ENCODE measurements at regions not wholly inside any gene's neighbourhood (a gene's known extent, or its start where the extent isn't known, plus 50 kb on each side); places are given as distances from the start of the nearest gene placed in this dataset.

GRCh38 chrX:9110808-9111207 lies 76.9 kb upstream of the FAM9B start:
- DNase-seq (ENCODE audit: low read depth in 1 of 2, low spot score in 2 of 2): no peak
- H3K27ac ChIP-seq (ENCODE audit: low read depth, low read length): no peak overlapping the region
- no peak for TF ChIP-seq NANOG (IDR thresholded peaks at IDR 0.05; ENCODE audit: insufficient read depth, low read depth, low read length, poor library complexity, severe bottlenecking)
- TF ChIP-seq RBBP5 (IDR thresholded peaks at IDR 0.05; ENCODE audit: borderline replicate concordance, low read depth, low read length): no peak
- TF ChIP-seq RAD21 (IDR thresholded peaks at IDR 0.05 in 1 of 2, conservative IDR thresholded peaks at IDR 0.05 in 1 of 2; ENCODE audit: low read depth in 2 of 2, low read length in 2 of 2): no peak
- TF ChIP-seq EP300 (IDR thresholded peaks at IDR 0.05; ENCODE audit: borderline replicate concordance in 1 of 2, low read depth in 2 of 2, low read length in 2 of 2): no peak
- no peak for TF ChIP-seq BCL11A (IDR thresholded peaks at IDR 0.05; ENCODE audit: low read depth in 2 of 2, low read length in 2 of 2)
- TF ChIP-seq EZH2 (IDR thresholded peaks at IDR 0.05; ENCODE audit: low read depth, low read length, severe bottlenecking): no peak
- no peak for TF ChIP-seq SRF (IDR thresholded peaks at IDR 0.05; ENCODE audit: low read depth, low read length)
- no peak for TF ChIP-seq KDM1A (IDR thresholded peaks at IDR 0.05; ENCODE audit: borderline replicate concordance, low read length)
- no peak for TF ChIP-seq E2F6 (IDR thresholded peaks at IDR 0.05)
- TF ChIP-seq HDAC2 (IDR thresholded peaks at IDR 0.05; ENCODE audit: borderline replicate concordance in 1 of 2, low read depth in 2 of 2, low read length in 2 of 2): no peak
- TF ChIP-seq RNF2 (IDR thresholded peaks at IDR 0.05; ENCODE audit: borderline replicate concordance, low read depth, low read length, missing control alignments, poor library complexity, severe bottlenecking): no peak
- no peak for TF ChIP-seq SIN3A (conservative IDR thresholded peaks at IDR 0.05 in 1 of 2, IDR thresholded peaks at IDR 0.05 in 1 of 2; ENCODE audit: low read depth in 1 of 2, low read length in 2 of 2)

More at GRCh38 chrX:9110808-9111207, 76.9 kb upstream of the FAM9B start:
- Histone ChIP-seq H3K4ac (replicated peaks; ENCODE audit: insufficient read length, low read depth, low read length) (no peak overlapping the region), H3K36me3 (ENCODE audit: control insufficient read depth in 2 of 4, insufficient read depth in 4 of 4, low read length in 3 of 4) (no peaks in the 10 kb centered on the region), H2BK20ac (ENCODE audit: low read length) (no peak overlapping the region), H3K14ac (ENCODE audit: insufficient read length) (no peak overlapping the region), H3K4me3 (ENCODE audit: extremely low read depth in 1 of 4, insufficient read depth in 2 of 4, low read depth in 3 of 4, low read length in 4 of 4) (no peak overlapping the region), H3K9me3 (ENCODE audit: insufficient read depth in 2 of 2, low read depth in 1 of 2, low read length in 1 of 2) (no peaks in the 10 kb centered on the region), H2AK5ac (ENCODE audit: low read depth, low read length) (no peak overlapping the region), H4K8ac (ENCODE audit: extremely low read depth, insufficient read depth, low read length) (no peak overlapping the region), H4K20me1 (replicated peaks in 1 of 2; ENCODE audit: control insufficient read depth in 1 of 2, insufficient read depth in 2 of 2, low read length in 2 of 2) (no peaks in the 10 kb centered on the region), H3K4me1 (replicated peaks in 1 of 4; ENCODE audit: control insufficient read depth in 3 of 4, insufficient read depth in 4 of 4, low read length in 3 of 4) (no peaks in the 10 kb centered on the region), H2BK5ac (ENCODE audit: low read depth, low read length) (no peak overlapping the region), H3K4me2 (ENCODE audit: insufficient read depth in 1 of 2, low read depth in 2 of 2, low read length in 2 of 2) (no peak overlapping the region), H3K23me2 (ENCODE audit: low read depth, low read length) (no peaks in the 10 kb centered on the region), H4K91ac (replicated peaks; ENCODE audit: insufficient read length, low read length) (no peak overlapping the region), H3K23ac (ENCODE audit: insufficient read length) (no peak overlapping the region), H3K9ac (replicated peaks in 1 of 4; ENCODE audit: extremely low read depth in 1 of 4, low read depth in 3 of 4, low read length in 3 of 4) (no peak overlapping the region), H2BK12ac (ENCODE audit: low read depth, low read length) (no peak overlapping the region), H3K18ac (ENCODE audit: extremely low read depth, low read length) (no peak overlapping the region), H3K27me3 (replicated peaks in 1 of 4; ENCODE audit: control insufficient read depth in 3 of 4, extremely low read depth in 1 of 4, insufficient read depth in 3 of 4, low read length in 3 of 4) (no peaks in the 10 kb centered on the region), H3K56ac (replicated peaks; ENCODE audit: insufficient read length, low read depth, low read length) (no peak overlapping the region), H3K79me1 (ENCODE audit: low read depth, low read length) (no peaks in the 10 kb centered on the region), H2BK15ac (ENCODE audit: low read length) (no peak overlapping the region), H4K5ac (ENCODE audit: insufficient read length, low read depth, low read length) (no peak overlapping the region), H2AFZ (ENCODE audit: low read length) (no peak overlapping the region), H2BK120ac (replicated peaks; ENCODE audit: low read depth, low read length) (no peak overlapping the region), H3K79me2 (ENCODE audit: control insufficient read depth in 1 of 2, insufficient read depth in 2 of 2, low read length in 2 of 2) (no peaks in the 10 kb centered on the region)
- no peak for FAIRE-seq
- WGBS, 2 experiments (ENCODE audit: extremely low coverage in 1 of 2, insufficient coverage in 1 of 2, insufficient read length in 1 of 2, insufficient replicate concordance in 2 of 2, low coverage in 1 of 2, low lambda C conversion rate in 2 of 2, missing lambda C conversion rate in 1 of 2): 89% methylated on average over 5 of the region's 5 CpGs; no CpG with 5 or more reads in 1 of the 2 experiments
- ChIA-PET POLR2A (ENCODE audit: partially characterized antibody) (no interaction called here), CTCF (ENCODE audit: partially characterized antibody) (no interaction called here)
